GM18507 (cell line): ENCODE measurements at regions not wholly inside any gene's neighbourhood (a gene's known extent, or its start where the extent isn't known, plus 50 kb on each side); places are given as distances from the start of the nearest gene placed in this dataset.
"Not testable (repeated sequence)": the region's sequence is repeated elsewhere in the genome, so short reads cannot be mapped to it uniquely, and the experiment has no call there.

ENCODE experiments used
- DNase-seq: peaks from one replicate; pipeline ENCODE4 v3.0.0; 2011; ENCODE audit warnings: low read depth; ENCODE audit not compliant: insufficient read length; ENCODE audit errors: extremely low spot score
- FAIRE-seq: peaks from 2 replicates; lab custom pipeline; 2011; peaks lifted over from hg19 to GRCh38; lab: Jason Lieb, UNC

DNA sequence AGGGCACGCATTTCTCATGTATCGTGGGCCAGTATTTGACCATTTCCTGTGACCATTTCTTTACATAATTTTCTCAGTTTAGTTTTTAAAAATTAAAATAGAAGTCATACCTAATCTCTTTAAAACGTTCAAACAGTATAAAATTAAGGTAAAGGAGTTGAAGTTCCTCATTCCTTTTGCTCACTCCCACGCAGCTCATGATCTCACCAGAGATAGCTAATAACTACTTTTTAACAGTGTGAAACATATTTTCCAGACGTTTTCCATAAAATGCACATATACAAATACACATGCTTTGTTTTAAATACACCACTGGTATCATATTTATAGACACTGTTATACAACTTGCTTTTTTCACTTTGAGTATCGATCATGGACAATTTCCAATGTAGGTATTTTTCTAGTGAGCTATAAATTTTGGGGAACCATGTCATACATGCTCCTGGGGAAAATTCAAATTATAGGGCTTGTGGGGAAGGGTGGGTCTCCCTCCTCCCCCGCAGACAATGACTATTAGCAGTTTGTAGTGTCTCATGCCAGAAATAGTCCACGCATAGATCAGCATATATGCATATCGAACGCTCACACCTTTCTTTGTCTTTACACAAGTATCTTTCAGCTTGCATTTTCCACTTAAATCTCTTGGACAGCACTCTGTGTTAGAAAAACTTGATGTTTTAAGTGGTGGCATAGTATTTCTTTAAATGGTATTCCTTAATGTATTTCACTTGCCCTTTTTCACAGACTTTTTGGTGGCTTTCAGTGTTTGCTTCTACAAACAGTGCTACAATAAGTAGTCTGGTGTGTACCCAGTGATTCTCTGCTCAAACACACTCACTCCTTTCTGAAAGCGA, 145.5 kb upstream of the ZNF217 start:
- FAIRE-seq (peak; percentile 46), DNase-seq (no peak)

DNA sequence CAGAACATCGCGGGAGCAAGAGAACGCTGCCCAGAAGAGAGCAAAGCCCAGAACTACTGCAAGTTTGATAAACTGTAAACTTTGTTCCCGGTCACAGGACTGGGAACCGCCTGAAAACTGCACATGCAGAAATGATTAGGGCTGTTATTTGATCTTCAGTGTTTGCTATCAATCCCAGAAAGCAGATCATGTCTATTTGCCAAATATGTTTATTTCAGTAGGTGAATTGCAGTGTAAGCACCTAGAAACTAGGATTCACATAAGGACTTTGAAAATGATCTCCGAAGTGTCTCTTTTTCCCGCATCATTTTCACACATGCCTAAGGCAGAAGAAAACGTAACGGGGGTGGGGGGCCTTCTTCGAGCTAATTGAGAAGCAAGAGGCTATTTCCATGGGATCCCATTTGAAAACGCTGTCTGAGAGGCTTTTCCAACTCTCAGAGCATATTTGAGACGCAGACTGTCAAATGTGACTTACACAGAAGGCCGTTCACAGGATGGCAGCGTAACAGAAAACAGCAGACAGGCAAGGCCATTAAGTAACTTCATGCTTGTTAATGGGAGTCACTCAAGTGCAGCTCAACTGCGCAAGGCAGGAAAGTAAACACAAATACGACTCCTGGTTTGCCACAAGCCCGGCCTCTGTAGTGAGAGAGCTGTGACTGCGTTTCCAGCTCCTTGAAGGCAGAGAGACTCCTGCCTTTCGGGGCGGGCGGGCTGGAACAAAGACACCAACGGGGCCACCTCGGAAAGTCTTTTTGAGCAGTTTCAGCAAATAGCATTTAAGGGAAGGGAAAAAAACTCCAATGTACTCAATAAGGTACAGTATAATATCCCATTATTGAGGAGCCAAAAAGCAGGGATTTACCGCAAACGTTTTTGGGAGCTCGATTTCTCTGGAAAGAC, 144.7 kb upstream of the ZNF217 start:
- FAIRE-seq = no peak

DNA sequence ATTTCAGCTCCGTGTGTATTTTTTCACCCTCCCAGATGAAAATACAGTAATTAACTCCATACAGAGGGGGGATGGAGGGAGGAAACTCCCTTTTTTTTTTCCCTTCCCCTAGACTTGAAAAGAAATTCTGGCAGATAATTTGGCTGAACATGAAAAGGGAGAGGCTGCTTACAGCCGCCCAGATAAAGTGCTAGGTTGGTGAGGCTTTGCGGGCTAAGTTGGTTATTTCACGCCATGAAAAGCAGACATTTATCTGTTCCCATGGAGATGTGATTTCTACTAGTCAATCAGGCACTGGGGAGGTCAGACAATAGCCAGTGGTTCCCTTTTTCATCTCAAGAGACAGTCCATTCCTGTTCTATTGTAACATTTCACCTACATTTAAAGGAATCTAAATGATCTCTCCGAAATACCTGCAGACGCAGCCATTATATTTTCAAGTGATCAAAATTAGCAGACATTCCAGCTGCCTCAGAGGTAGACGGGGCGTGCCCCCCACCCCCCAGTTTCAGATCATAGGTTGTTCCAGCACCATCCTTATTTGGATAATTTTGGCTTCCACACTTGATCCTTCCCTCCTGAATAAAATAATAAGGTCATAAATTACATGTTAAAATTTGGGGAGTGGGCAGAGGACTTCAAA, 143.9 kb upstream of the ZNF217 start:
- peak; percentile 42 for FAIRE-seq
- DNase-seq = no peak

More for the DNA sequence above, 144.7 kb upstream of the ZNF217 start:
- DNase-seq = no peak

DNA sequence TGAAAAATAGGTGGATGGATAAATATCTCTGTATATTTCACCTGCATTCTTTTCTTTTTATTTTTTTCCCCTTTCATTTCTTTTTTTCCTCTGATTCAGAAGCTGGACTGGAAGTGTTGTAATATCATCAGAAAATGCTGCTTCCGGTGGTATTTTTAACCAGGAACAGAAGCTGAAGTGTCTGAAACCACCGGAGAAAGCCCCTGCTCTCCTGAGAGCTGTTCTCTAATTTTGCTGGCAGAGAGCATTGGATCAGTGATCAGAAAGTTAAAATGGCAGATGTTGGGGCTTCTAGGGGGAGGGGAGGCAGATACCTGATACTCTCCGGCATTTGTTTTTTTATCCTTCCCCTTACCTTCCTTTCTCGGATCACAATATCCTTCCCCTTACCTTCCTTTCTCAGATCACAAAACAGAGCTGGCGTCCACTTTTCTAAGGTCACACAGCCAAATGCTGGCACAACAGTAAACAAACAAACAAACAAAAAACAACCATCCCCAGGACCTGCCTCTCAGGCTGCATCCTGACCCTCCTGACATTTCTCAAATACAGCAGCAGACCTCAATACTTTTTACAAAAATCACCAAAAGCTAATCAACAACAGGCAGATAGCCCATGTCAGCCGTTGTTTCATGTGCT, 143.2 kb upstream of the ZNF217 start:
- peak; percentile 88 for FAIRE-seq
- DNase-seq = no peak

DNA sequence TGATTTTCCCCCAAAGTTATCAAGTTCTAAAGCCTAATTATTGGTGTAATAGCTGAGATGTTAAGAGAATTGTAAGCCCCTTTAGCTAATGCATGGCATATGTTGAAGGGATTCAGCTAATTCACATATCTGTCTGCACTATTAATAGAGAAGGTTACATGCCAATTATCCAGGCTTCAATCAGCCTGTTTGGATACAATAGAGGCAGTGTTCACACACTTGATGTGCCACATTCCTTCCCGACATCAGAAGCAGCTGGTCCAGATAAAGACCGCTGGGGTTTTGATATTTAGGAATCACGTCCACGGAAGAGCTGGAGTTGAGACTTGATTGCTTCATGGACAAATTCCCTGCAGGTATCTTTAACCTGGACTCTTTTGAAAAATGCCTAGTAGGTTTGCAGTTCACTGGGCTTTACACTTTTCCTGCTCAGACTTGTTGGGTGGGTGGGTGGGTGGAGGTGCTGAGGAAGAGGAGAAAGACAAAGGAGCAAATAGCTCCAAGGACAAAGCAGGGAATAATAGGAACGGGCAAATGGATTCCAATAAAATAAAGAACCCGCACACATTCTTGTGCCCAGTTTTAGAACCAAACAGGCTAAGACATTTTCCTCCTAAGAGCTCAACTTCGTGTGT, 142.6 kb upstream of the ZNF217 start:
- DNase-seq (no peak), FAIRE-seq (no peak)

DNA sequence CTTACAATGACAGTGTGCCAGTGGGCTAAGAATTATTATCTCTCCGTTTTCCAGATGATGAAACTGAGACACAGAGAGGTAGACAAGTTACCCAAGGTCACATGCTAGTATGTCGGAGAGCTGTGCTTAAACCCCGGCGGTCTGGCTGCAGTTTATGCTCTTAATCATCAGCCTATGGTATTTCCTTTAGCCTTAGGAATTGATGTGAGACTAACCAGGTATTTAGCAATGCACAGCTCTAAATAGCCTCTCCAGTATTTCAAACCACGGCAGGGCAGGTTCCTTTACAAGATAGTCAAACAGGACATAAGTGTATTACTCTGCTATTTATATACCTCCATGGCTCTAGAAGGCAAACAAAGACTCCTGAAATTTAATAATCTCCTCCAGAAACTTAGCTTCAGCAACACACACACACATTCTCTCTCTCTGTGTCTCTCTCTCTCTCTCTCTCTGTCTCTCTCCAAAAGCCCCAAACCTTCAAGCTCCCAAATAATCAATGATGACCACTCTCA, 142.0 kb upstream of the ZNF217 start:
- FAIRE-seq = no peak

DNA sequence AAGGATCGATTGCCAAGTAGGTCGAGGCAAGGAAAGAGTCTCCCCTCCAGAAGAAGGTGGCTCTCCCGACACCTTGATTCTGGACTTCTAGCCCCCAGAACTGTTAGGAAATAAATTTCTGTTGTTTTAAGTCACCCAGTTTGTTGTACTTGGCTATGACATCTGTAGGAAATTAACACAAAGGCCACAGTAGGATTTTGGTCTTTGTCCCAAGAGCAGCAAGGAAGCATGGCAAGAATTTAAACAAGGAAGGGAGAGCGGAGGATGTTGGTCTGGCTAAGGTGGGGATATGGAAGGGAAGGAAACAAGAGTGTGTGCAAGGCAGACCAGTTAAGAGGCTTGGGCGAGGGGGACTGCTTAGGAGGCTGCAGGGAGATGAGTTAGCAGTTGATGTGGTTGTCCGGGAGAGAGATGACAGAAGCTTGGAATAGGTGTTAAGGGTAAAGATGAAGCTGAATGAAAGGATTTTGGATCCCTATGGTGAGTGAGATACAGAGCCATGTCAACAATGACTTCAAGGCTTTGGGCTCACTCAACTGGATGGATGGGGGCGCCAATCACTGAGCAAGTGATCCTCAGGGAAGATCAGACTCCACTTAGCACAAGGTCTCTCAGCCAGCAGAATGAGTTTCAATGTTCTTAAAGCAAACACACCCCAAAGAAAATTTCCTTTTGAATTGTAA, 140.5 kb upstream of the ZNF217 start:
- FAIRE-seq = no peak
- no peak for DNase-seq

More for the DNA sequence above, 142.0 kb upstream of the ZNF217 start:
- DNase-seq = no peak

DNA sequence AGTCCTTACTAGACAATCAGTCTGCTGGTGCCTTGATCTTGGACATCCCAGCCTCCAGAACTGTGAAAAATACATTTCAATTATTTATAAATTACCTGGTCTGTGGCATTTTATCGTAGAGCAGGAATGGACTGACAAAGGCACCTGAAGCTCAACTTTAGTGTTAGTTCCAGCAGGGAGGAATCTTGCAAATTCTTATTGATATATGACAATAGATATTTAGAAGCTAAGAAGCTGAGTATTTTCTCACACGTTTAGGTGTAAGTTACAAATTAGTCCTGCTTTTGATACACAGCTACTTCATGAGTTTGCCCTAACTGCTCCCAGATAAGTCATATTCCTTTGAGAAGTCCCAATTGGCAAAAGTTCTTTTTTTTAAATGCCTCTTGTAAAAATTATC, 138.0 kb upstream of the ZNF217 start:
- DNase-seq = no peak
- FAIRE-seq = no peak

DNA sequence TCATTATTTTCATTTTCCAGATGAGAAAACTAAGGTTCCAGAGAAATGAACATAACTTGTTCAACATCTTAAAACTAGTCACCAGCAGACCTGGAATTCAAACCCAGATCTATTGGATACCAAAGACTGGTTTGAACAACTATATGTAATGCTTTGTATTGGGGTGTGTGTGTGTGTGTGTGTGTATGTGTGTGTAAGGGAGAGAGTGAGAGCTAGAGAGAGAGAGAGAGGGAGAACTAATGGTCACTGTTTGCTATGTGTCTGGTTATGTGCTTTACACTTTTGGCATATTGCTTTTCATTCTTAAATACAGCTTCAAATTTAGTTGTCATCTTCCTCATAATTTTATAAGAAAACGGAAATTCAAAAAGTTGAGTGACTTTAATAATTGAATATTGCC, 134.7 kb upstream of the ZNF217 start:
- FAIRE-seq (no peak), DNase-seq (no peak)

DNA sequence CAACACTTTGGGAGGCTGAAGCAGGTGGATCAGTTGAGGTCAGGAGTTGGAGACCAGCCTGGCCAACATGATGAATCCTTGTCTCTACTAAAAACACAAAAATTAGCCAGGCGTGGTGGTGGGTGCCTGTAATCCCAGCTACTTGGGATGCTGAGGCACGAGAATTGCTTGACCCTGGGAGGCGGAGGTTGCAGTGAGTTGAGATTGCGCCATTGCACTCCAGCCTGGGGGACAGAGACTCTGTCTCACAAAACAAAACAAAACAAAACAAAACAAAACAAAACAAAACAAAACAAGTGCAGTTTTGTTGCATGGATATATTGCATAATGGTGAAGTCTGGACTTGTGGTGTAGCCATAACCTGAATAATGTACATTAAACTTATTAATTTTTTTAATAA, 133.6 kb upstream of the ZNF217 start:
- DNase-seq, FAIRE-seq: not testable (repeated sequence)

DNA sequence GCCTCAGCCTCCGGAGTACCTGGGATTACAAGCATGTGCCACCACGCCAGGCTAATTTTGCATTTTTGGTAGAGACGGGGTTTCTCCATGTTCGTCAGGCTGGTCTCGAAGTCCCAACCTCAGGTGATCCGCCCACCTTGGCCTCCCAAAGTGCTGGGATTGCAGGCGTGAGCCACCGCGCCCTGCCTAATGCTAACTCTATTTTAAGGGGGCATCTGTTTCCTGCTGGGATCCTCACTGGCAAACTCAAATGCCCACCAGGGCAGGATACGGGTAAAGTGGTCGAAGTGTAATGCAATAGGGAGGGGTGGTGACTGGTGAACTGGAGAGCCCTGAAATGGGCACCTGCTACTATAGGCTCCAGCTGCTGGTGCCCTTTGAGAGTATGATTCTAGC, 131.9 kb upstream of the ZNF217 start:
- DNase-seq = no peak
- no peak for FAIRE-seq

DNA sequence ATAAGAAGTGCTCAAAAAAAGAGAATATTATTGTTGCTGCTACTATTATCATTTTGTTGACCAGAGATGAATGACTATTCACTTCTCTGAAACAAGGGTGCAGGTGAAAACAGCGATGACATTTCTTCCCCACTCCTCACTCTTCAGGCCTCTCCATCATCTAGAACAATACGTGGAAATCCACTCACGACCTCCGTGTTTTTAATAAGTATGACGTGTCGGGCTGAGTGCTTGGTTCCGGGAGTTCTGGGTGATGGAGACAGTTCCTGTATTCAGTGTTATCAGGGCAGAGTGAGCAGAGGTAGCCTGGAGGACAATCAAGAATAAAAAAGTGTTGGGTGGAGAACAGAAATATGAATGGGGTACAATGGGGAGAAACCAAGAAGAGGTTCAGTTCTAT, 130.0 kb upstream of the ZNF217 start:
- DNase-seq (no peak), FAIRE-seq (no peak)

DNA sequence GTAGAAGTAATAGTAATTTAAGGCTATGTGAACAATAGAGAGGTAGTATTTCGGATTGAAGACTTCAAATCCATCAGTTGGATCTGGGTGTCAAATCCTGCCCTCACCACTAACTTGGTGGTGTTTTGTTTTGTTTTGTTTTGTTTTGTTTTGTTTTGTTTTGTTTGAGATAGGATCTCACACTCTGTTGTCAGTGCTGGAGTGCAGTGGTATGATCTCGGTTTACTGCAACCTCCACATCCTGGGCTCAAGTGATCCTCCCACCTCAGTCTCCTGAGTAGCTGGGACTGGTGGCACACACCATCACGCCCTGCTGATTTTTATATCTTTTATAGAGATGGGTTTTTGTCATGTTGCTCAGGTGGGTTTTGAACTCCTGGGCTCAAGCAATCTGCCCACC, 129.4 kb upstream of the ZNF217 start:
- FAIRE-seq = no peak
- DNase-seq = no peak

DNA sequence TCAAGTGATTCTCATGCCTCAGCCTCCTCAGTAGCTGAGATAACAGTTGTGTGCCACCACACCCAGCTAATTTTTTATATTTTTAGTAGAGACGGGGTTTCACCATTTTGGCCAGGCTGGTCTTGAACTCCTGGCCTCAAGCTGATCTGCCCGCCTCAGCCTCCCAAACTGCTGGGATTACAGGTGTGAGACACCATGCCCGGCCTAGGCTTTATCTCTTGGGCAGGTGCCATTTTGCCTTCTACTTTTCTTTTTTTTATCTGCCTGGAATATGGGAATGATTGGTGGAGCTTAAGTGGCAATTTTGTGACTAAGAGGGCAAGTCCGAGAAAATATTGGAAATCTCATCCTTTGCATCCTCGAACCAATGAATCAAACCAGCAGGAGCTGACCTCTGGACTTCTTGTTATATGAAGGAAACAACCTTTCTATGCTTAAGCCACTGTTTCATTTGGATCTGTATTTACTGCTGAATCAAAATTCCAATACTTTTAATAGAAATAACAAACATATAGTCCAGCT, 128.9 kb upstream of the ZNF217 start:
- no peak for DNase-seq
- FAIRE-seq = no peak

DNA sequence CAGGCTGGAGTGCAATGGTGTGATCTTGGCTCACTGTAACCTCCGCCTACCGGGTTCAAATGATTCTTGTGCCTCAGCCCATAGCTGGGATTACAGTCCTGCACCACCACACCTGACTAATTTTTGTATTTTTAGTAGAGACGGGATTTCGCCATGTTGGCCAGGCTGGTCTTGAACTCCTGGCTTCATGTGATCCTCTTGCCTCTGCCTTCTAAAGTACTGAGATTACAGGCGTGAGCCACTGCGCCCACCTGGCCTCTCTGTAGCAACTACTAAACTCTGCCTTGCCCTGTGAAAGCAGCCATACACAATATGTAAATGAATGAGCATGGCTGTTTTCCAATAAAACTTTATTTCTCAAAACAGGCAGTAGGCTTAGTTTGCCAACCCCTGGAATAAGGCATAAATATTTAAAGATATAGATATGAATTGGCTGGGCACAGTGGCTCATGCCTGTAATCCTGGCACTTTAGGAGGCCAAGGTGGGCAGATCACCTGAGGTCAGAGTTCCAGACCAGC, 127.9 kb upstream of the ZNF217 start:
- not testable (repeated sequence) for FAIRE-seq, DNase-seq

DNA sequence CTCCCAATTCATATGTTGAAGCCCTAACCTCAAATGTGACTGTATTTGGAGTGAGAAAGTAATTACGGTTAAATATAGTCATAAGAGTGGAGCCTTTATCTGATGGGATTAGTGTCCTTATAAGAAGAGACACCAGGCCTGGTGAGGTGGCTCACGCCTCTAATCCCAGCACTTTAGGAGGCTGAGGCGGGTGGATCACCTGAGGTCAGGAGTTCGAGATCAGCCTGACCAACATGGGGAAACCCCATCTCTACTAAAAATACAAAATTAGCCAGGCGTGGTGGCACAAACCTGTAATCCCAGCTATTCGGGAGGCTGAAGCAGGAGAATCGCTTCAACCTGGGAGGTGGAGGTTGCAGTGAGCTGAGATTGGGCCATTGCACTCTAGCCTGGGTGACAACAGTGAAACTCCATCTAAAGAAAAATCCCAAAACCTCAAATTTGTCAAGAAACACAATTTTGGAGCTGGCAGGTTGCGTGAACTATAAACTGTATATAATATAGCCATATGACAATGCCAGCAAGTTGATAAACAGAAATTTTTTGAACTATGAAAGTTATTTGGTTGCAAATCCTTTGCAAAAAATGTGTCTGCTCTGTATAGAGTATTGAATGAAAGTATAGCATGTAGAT, 125.6 kb upstream of the ZNF217 start:
- FAIRE-seq, DNase-seq: not testable (repeated sequence)
